GM12878 (cell line): ENCODE measurements at regions not wholly inside any gene's neighbourhood (a gene's known extent, or its start where the extent isn't known, plus 50 kb on each side); places are given as distances from the start of the nearest gene placed in this dataset.
A peak's percentile ranks its signal among the peaks of the same experiment; 100 is the strongest.

Source experiments
- ATAC-seq: fragments of 200-7000 bp; cut with Tn5 transposase; 3 replicates; pipeline ENCODE4 v1.9.1; 2020; ENCODE audit warnings: mild to moderate bottlenecking, moderate library complexity
- BruUV-seq: library from RNA; stranded (reverse); fragments of 400-500 nt; replicated peaks from 2 replicates; lab custom pipeline; 2021; lab: Mats Ljungman, UMichigan
- CTCF ChIA-PET: fragments of 300-600 bp; sonication (Branson Sonifier 250); formaldehyde crosslinking; extraction: SDS; loops from one replicate; lab custom pipeline; 2021; ENCODE audit warnings: inconsistent platforms; lab: Yijun Ruan, JAX
- POLR2A ChIA-PET: fragments of 350-600 bp; formaldehyde crosslinking; extraction: SDS; loops from one replicate; lab custom pipeline; 2021; ENCODE audit warnings: inconsistent platforms; lab: Charles Lee
- RAD21 ChIA-PET: fragments of 300-600 bp; sonication (Branson Sonifier 250); formaldehyde crosslinking; loops from one replicate; lab custom pipeline; 2023; ENCODE audit warnings: antibody characterized with exemption; ENCODE audit not compliant: unreplicated experiment; lab: Charles Lee
- SMC1A ChIA-PET: fragments of 300-600 bp; sonication (Branson Sonifier 250); formaldehyde crosslinking; loops from one replicate; lab custom pipeline; 2023; ENCODE audit not compliant: unreplicated experiment, uncharacterized antibody; lab: Charles Lee
- DNase-seq: peaks from one replicate; pipeline ENCODE4 v3.0.0-alpha.2; 2011; ENCODE audit warnings: low read depth, low spot score
- FAIRE-seq: peaks from 3 replicates; lab custom pipeline; 2011; peaks lifted over from hg19 to GRCh38; lab: Jason Lieb, UNC
- H2AFZ ChIP-seq: 2 replicates; pipeline ENCODE4 v1.6.0; 2011; ENCODE audit warnings: low read depth, low read length, control low read depth; ENCODE audit not compliant: control insufficient read depth
- H3K27ac ChIP-seq: 2 replicates; pipeline ENCODE4 v1.5.1; 2011; ENCODE audit warnings: control low read depth; ENCODE audit not compliant: control insufficient read depth, insufficient read depth
- H3K27me3 ChIP-seq, 2 experiments: replicated peaks in 1 of 2; 2 replicates each; pipeline versions ENCODE4 v1.6.0 to v1.6.1; 2011; ENCODE audit warnings: low read length in 1 of 2; ENCODE audit not compliant: control insufficient read depth in 2 of 2, insufficient read depth in 2 of 2
- H3K36me3 ChIP-seq, 2 experiments: 2 replicates each; pipeline ENCODE4 v1.5.1; 2011; ENCODE audit warnings: low read length in 1 of 2; ENCODE audit not compliant: control insufficient read depth in 2 of 2, insufficient read depth in 2 of 2
- H3K4me1 ChIP-seq: 2 replicates; pipeline ENCODE4 v1.6.1; 2011; ENCODE audit warnings: mild to moderate bottlenecking, low read length, moderate library complexity, mixed read lengths; ENCODE audit not compliant: control insufficient read depth, insufficient read depth
- H3K4me2 ChIP-seq: 2 replicates; pipeline ENCODE4 v1.6.0; 2011; ENCODE audit warnings: control low read depth; ENCODE audit not compliant: control insufficient read depth, insufficient read depth
- H3K4me3 ChIP-seq: fragments of 200-600 bp; sonication (generic); 2 replicates; pipeline ENCODE4 v1.5.1; 2016
- H3K79me2 ChIP-seq: 2 replicates; pipeline ENCODE4 v1.6.0; 2011; ENCODE audit warnings: low read length; ENCODE audit not compliant: control insufficient read depth, insufficient read depth
- H3K9ac ChIP-seq: 2 replicates; pipeline ENCODE4 v1.8.0; 2011; ENCODE audit warnings: low read length, control low read depth, mixed read lengths; ENCODE audit not compliant: control insufficient read depth, insufficient read depth
- H3K9me3 ChIP-seq: replicated peaks from 3 replicates; pipeline ENCODE4 v1.5.1; 2011; ENCODE audit warnings: mild to moderate bottlenecking, low read length; ENCODE audit not compliant: control insufficient read depth, insufficient read depth
- H4K20me1 ChIP-seq: 2 replicates; pipeline ENCODE4 v1.6.0; 2011; ENCODE audit not compliant: control insufficient read depth, insufficient read depth
- ATF7 ChIP-seq: fragments of 450-650 bp; IDR thresholded peaks from 2 replicates; pipeline ENCODE4 v1.6.1; 2016; ENCODE audit warnings: low read depth, mild to moderate bottlenecking
- BHLHE40 ChIP-seq, 2 experiments: fragments of 450-650 bp in 1 of 2; IDR thresholded peaks; 2 replicates each; pipeline ENCODE4 v1.6.1; 2011 to 2017; ENCODE audit warnings: low read depth in 2 of 2, borderline replicate concordance in 1 of 2, improper control_type of control experiment in 1 of 2, low read length in 1 of 2, mild to moderate bottlenecking in 1 of 2
- BMI1 ChIP-seq: fragments of 450-650 bp; IDR thresholded peaks from 2 replicates; pipeline ENCODE4 v1.6.1; 2016; ENCODE audit warnings: mild to moderate bottlenecking, moderate library complexity, borderline replicate concordance
- BRCA1 ChIP-seq: IDR thresholded peaks from 2 replicates; pipeline ENCODE4 v1.6.1; 2011; ENCODE audit warnings: low read depth, low read length, improper control_type of control experiment
- ETV6 ChIP-seq, 2 experiments: fragments of 450-650 bp in 1 of 2; IDR thresholded peaks in 1 of 2; conservative IDR thresholded peaks in 1 of 2; 2 replicates each; pipeline ENCODE4 v1.6.1; 2014; ENCODE audit warnings: antibody characterized with exemption in 1 of 2, borderline replicate concordance in 1 of 2, low read depth in 1 of 2, mild to moderate bottlenecking in 1 of 2, moderate library complexity in 1 of 2
- FOXM1 ChIP-seq: IDR thresholded peaks from 2 replicates; pipeline ENCODE4 v1.6.1; 2012; ENCODE audit warnings: low read depth, mild to moderate bottlenecking, inconsistent platforms, low read length, moderate library complexity
- GATAD2B ChIP-seq: fragments of 450-650 bp; conservative IDR thresholded peaks from 2 replicates; pipeline ENCODE4 v1.6.1; 2017; ENCODE audit warnings: low read depth, mild to moderate bottlenecking, moderate library complexity
- HCFC1 ChIP-seq: fragments of 150-350 bp; IDR thresholded peaks from 2 replicates; pipeline ENCODE4 v1.6.1; 2014; ENCODE audit warnings: low read length
- JUNB ChIP-seq: IDR thresholded peaks from 2 replicates; pipeline ENCODE4 v1.6.1; 2016; ENCODE audit warnings: antibody characterized with exemption, mild to moderate bottlenecking
- NR2F1 ChIP-seq: fragments of 450-650 bp; conservative IDR thresholded peaks from 2 replicates; pipeline ENCODE4 v1.6.1; 2017; ENCODE audit warnings: mild to moderate bottlenecking
- RBBP5 ChIP-seq: fragments of 200-600 bp; sonication (generic); conservative IDR thresholded peaks from 2 replicates; pipeline ENCODE4 v1.6.1; 2016
- RELA ChIP-seq: fragments of 450-650 bp; IDR thresholded peaks from 2 replicates; pipeline ENCODE4 v1.8.0; 2014; ENCODE audit warnings: borderline replicate concordance; ENCODE audit not compliant: partially characterized antibody
- RUNX3 ChIP-seq: IDR thresholded peaks from 2 replicates; pipeline ENCODE4 v1.6.1; 2012; ENCODE audit warnings: low read length, inconsistent platforms
- SRF ChIP-seq, 2 experiments: IDR thresholded peaks; 2 replicates each; pipeline ENCODE4 v1.6.1; 2011; ENCODE audit warnings: low read depth in 2 of 2, low read length in 2 of 2, mild to moderate bottlenecking in 1 of 2, moderate library complexity in 1 of 2
- STAT3 ChIP-seq: IDR thresholded peaks from 2 replicates; pipeline ENCODE4 v1.6.1; 2011; ENCODE audit warnings: low read depth, low read length, improper control_type of control experiment
- ZNF217 ChIP-seq: fragments of 450-650 bp; IDR thresholded peaks from 2 replicates; pipeline ENCODE4 v1.6.1; 2017; ENCODE audit warnings: antibody characterized with exemption, mild to moderate bottlenecking
- WGBS: methylation state at CpG from one replicate; pipeline ENCODE4 v1.1.6; 2016; ENCODE audit warnings: low lambda C conversion rate; ENCODE audit not compliant: insufficient replicate concordance, insufficient coverage; ENCODE audit errors: missing lambda C conversion rate; 5-methylcytosine and 5-hydroxymethylcytosine counted together
- in situ Hi-C: fragments of 300-500 bp; cut with MboI; formaldehyde crosslinking; loops from 9 replicates; pipeline ENCODE4 v1.14.3; 2018; ENCODE audit warnings: mixed read lengths
- intact Hi-C: fragments of 100-400 bp; cut with micrococcal nuclease; formaldehyde crosslinking; loops from one replicate; pipeline ENCODE4 v1.14.2; 2022; ENCODE audit not compliant: unreplicated experiment
- TF ChIP-seq, protein P1 (sequence below): fragments of 450-650 bp; formaldehyde crosslinking; IDR thresholded peaks from 2 replicates; pipeline ENCODE4 v1.5.0; 2022; ENCODE audit warnings: mild to moderate bottlenecking, missing genetic modification characterization
- TF ChIP-seq, protein P2 (sequence below): IDR thresholded peaks from 2 replicates; pipeline ENCODE4 v1.6.1; 2012; ENCODE audit warnings: low read length, inconsistent platforms
- TF ChIP-seq, protein P3 (sequence below): fragments of 450-650 bp; IDR thresholded peaks from 2 replicates; pipeline ENCODE4 v1.6.1; 2017; ENCODE audit warnings: antibody characterized with exemption, mild to moderate bottlenecking, moderate library complexity

DNA sequence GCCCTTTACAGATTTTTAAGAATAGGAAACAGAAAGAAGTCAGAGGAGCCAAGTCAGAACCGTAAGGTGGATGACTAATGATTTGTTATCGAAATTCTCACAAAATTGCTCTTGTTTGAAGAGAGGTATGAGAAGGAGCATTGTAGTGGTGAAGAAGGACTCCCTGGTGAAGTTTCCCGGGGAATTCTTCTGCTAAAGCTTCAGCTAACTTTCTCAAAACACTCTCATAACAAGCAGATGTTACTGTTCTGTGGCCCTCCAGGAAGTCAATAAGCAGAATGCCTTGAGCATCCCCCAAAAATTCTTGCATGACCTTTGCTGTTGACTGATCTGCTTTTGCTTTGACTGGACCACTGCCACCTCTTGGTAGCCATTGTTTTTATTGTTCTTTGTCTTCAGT, 152.9 kb downstream of the HGF start:
- no peak overlapping the region for H3K4me2 ChIP-seq
- TF ChIP-seq JUNB, result peak; percentile 57
- TF ChIP-seq ATF7, result no peak
- no peak for TF ChIP-seq RBBP5
- TF ChIP-seq BRCA1, result no peak
- TF ChIP-seq, protein P1, sequence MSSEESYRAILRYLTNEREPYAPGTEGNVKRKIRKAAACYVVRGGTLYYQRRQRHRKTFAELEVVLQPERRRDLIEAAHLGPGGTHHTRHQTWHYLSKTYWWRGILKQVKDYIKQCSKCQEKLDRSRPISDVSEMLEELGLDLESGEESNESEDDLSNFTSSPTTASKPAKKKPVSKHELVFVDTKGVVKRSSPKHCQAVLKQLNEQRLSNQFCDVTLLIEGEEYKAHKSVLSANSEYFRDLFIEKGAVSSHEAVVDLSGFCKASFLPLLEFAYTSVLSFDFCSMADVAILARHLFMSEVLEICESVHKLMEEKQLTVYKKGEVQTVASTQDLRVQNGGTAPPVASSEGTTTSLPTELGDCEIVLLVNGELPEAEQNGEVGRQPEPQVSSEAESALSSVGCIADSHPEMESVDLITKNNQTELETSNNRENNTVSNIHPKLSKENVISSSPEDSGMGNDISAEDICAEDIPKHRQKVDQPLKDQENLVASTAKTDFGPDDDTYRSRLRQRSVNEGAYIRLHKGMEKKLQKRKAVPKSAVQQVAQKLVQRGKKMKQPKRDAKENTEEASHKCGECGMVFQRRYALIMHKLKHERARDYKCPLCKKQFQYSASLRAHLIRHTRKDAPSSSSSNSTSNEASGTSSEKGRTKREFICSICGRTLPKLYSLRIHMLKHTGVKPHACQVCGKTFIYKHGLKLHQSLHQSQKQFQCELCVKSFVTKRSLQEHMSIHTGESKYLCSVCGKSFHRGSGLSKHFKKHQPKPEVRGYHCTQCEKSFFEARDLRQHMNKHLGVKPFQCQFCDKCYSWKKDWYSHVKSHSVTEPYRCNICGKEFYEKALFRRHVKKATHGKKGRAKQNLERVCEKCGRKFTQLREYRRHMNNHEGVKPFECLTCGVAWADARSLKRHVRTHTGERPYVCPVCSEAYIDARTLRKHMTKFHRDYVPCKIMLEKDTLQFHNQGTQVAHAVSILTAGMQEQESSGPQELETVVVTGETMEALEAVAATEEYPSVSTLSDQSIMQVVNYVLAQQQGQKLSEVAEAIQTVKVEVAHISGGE (CRISPR knock-in tag), result no peak
- peak; percentile 53 for TF ChIP-seq RUNX3
- TF ChIP-seq GATAD2B, result no peak
- TF ChIP-seq SRF (IDR thresholded peaks at IDR 0.05; ENCODE audit: low read depth in 2 of 2, low read length in 2 of 2), result no peak
- no peak for TF ChIP-seq RELA
- TF ChIP-seq STAT3, result no peak
- TF ChIP-seq HCFC1, result no peak
- no peak; the same call in 1 of the 2 replicates for TF ChIP-seq FOXM1
- no peak; a peak in 1 of 4 replicates for TF ChIP-seq ETV6 (conservative IDR thresholded peaks at IDR 0.05 in 1 of 2, IDR thresholded peaks at IDR 0.05 in 1 of 2; ENCODE audit: borderline replicate concordance in 1 of 2, low read depth in 1 of 2)
- TF ChIP-seq ZNF217, result no peak
- no peak for TF ChIP-seq BMI1
- TF ChIP-seq, protein P2, sequence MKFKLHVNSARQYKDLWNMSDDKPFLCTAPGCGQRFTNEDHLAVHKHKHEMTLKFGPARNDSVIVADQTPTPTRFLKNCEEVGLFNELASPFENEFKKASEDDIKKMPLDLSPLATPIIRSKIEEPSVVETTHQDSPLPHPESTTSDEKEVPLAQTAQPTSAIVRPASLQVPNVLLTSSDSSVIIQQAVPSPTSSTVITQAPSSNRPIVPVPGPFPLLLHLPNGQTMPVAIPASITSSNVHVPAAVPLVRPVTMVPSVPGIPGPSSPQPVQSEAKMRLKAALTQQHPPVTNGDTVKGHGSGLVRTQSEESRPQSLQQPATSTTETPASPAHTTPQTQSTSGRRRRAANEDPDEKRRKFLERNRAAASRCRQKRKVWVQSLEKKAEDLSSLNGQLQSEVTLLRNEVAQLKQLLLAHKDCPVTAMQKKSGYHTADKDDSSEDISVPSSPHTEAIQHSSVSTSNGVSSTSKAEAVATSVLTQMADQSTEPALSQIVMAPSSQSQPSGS, result peak; percentile 56; the same call in 1 of the 2 replicates
- no peak for TF ChIP-seq BHLHE40 (IDR thresholded peaks at IDR 0.05; ENCODE audit: borderline replicate concordance in 1 of 2, low read depth in 2 of 2, low read length in 1 of 2)
- peak; percentile 41; the same call in 1 of the 2 replicates for TF ChIP-seq NR2F1
- TF ChIP-seq, protein P3, sequence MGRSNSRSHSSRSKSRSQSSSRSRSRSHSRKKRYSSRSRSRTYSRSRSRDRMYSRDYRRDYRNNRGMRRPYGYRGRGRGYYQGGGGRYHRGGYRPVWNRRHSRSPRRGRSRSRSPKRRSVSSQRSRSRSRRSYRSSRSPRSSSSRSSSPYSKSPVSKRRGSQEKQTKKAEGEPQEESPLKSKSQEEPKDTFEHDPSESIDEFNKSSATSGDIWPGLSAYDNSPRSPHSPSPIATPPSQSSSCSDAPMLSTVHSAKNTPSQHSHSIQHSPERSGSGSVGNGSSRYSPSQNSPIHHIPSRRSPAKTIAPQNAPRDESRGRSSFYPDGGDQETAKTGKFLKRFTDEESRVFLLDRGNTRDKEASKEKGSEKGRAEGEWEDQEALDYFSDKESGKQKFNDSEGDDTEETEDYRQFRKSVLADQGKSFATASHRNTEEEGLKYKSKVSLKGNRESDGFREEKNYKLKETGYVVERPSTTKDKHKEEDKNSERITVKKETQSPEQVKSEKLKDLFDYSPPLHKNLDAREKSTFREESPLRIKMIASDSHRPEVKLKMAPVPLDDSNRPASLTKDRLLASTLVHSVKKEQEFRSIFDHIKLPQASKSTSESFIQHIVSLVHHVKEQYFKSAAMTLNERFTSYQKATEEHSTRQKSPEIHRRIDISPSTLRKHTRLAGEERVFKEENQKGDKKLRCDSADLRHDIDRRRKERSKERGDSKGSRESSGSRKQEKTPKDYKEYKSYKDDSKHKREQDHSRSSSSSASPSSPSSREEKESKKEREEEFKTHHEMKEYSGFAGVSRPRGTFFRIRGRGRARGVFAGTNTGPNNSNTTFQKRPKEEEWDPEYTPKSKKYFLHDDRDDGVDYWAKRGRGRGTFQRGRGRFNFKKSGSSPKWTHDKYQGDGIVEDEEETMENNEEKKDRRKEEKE, result no peak

More for the DNA sequence above, 152.9 kb downstream of the HGF start:
- no peaks in the 10 kb centered on the region for H3K9me3 ChIP-seq
- DNase-seq (peak; percentile 37), FAIRE-seq (no peak), ATAC-seq (peak; percentile 75)
- POLR2A ChIA-PET, result interaction anchor here (1.0 kb wide), 1 partner anchor 68 kb away, joined by 3 read pairs; no protein-coding TSS in a partner anchor
- BruUV-seq, result no TSS peak
- H2AFZ ChIP-seq, result no peak overlapping the region
- no peaks in the 10 kb centered on the region for H3K79me2 ChIP-seq
- intact Hi-C loops, result no loop called here
- H3K4me3 ChIP-seq, result no peak overlapping the region
- in situ Hi-C loops, result no loop called here
- CTCF ChIA-PET, result interaction anchor here (1.0 to 1.4 kb wide), 2 partner anchors 12 to 115 kb away, joined by 3 to 4 read pairs; no protein-coding TSS in a partner anchor
- no peaks in the 10 kb centered on the region for H3K4me1 ChIP-seq
- H3K9ac ChIP-seq, result no peak overlapping the region
- SMC1A ChIA-PET, result interaction anchor here (1.5 to 1.7 kb wide), 3 partner anchors 37 to 116 kb away, joined by 3 to 6 read pairs (median 4); no protein-coding TSS in a partner anchor
- no peak overlapping the region for H3K27ac ChIP-seq
- no peaks in the 10 kb centered on the region for H4K20me1 ChIP-seq
- H3K36me3 ChIP-seq, result no peaks in the 10 kb centered on the region
- 0% methylated on average over 3 of the region's 3 CpGs for WGBS
- no peaks in the 10 kb centered on the region for H3K27me3 ChIP-seq
- RAD21 ChIA-PET, result interaction anchor here (1.2 kb wide), 1 partner anchor 68 kb away, joined by 6 read pairs; no protein-coding TSS in a partner anchor
